ENCODE measurements at regions not wholly inside any gene's neighbourhood (a gene's known extent, or its start where the extent isn't known, plus 50 kb on each side); places are given as distances from the start of the nearest gene placed in this dataset.

GRCh38 chr5:71924980-71925379 lies 182.3 kb upstream of the MAP1B start:
- TF ChIP-seq POLR2A (IDR thresholded peaks at IDR 0.05): no peak
- no peak for TF ChIP-seq EP300 (IDR thresholded peaks at IDR 0.05)
- TF ChIP-seq POLR2AphosphoS5 (IDR thresholded peaks at IDR 0.05): no peak
- TF ChIP-seq, protein P1, sequence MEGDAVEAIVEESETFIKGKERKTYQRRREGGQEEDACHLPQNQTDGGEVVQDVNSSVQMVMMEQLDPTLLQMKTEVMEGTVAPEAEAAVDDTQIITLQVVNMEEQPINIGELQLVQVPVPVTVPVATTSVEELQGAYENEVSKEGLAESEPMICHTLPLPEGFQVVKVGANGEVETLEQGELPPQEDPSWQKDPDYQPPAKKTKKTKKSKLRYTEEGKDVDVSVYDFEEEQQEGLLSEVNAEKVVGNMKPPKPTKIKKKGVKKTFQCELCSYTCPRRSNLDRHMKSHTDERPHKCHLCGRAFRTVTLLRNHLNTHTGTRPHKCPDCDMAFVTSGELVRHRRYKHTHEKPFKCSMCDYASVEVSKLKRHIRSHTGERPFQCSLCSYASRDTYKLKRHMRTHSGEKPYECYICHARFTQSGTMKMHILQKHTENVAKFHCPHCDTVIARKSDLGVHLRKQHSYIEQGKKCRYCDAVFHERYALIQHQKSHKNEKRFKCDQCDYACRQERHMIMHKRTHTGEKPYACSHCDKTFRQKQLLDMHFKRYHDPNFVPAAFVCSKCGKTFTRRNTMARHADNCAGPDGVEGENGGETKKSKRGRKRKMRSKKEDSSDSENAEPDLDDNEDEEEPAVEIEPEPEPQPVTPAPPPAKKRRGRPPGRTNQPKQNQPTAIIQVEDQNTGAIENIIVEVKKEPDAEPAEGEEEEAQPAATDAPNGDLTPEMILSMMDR (IDR thresholded peaks at IDR 0.05): no peak

Data from suprapubic skin (tissue), 4 donors.